HG02571 (cell line): ENCODE measurements at regions not wholly inside any gene's neighbourhood (a gene's known extent, or its start where the extent isn't known, plus 50 kb on each side); places are given as distances from the start of the nearest gene placed in this dataset.
"Not testable (repeated sequence)": the region's sequence is repeated elsewhere in the genome, so short reads cannot be mapped to it uniquely, and the experiment has no call there.

Source experiments
- ATAC-seq: cut with Tn5 transposase; IDR thresholded peaks from one replicate; pipeline ENCODE4 v1.9.1; 2021; ENCODE audit warnings: mild to moderate bottlenecking, moderate library complexity; ENCODE audit not compliant: unreplicated experiment

DNA sequence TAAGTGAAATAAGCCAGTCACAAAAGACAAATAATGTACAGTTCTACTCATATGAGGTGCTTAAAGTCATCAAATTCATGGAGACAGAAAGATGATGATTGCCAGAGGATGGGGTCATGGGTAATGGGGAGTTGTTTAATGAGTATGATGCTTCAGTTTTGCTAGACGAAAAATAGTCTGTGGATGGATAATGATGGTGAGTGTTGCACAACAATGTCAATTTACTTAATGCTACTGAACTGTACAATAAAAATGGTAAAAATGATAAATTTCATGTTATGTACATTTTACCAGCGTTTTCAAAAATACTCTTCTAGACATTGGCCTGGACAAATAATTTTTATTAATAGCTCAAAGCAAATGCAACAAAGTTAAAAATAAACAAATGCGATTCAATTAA is 118.5 kb upstream of the KYNU start:
- no peak for ATAC-seq

DNA sequence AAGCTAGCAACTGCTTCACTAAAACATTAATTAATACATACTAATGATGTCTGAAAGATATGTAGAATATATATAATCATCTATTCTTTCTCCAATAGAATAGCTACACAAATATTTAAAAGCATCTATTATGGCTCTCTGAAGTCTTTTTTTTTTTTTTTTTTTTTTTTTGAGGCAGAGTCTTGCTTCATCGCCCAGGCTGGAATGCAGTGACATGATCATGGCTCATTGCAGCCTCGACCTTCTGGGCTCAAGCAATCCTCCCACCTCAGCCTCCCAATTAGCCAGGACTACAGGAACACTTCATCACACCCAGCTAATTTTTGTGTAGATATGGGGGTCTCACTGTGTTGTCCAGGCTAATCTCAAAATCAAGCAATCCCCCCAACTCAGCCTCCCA is 120.4 kb upstream of the KYNU start:
- no peak for ATAC-seq

DNA sequence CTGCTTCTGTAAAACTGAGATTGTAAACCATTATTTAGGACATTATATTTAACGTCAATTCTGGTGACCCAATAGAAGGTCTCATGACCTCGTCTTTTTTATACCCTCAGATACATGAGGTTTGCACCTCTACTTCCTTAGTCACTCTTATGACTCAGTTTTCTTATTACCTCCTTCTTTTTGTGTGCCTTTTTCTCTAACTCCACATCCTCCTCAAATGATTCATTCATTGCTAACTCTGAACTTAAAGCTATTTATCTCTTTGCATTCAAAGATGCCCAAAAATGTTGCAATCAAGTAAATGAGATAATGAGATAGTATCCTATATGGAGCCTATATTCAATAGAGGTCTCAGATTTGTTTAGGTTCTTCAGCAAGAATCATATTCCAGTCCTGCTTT is 121.0 kb upstream of the KYNU start:
- no peak for ATAC-seq

DNA sequence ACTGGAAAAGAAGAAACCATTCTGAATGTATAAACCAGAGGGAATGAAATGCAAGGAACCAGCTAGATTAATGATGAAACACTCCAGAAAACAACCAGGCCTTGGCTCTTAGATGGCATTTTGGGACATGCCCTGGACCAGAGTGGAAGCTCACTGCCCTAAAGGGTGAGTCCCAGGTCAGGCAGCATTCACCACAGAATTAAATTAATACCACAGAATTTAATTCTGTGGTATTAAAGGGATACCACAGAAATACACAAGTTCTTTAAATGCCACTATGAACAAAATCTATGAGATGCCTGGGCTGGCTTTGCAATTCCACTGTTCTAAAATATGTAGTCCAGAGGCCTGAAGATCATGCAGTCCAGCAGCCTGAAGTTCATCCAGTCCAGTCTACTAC is 122.3 kb upstream of the KYNU start:
- ATAC-seq, result no peak

DNA sequence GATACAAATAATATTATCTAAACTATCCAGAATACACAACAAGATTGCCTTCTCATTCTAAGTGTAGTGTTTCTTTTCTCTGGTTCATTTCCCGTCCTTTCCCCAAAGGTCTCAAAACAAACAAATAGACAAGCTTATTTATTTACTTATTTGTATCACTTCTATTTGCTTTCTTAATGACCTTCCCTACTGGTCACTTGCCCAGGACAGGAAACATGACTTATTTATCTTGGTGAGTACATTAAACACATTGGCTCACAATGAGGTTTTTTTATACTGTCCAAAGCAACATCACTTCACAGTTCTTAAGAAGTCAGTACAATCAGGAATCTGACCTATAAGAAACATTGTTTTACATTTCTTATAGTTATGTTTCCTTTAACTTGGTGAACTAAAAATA is 123.3 kb upstream of the KYNU start:
- ATAC-seq, result no peak

DNA sequence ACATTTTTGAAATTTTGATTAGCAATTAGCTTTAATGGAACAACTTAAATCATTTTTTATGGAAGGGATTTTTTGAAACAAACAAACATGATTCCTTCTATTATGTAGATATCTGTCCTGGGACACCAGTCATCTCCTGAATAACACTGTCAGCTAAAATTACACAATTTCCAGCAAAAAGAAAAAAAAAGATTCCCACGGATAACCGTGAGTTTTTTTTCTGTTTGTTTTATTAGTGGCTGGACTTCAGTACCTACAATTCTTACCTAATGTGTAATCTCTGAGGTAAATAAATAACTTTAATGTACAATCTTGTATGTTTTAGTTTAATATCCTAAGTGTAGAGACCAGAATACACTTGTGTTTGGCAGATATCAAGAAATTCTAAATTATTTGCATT is 126.6 kb upstream of the KYNU start:
- no peak for ATAC-seq

DNA sequence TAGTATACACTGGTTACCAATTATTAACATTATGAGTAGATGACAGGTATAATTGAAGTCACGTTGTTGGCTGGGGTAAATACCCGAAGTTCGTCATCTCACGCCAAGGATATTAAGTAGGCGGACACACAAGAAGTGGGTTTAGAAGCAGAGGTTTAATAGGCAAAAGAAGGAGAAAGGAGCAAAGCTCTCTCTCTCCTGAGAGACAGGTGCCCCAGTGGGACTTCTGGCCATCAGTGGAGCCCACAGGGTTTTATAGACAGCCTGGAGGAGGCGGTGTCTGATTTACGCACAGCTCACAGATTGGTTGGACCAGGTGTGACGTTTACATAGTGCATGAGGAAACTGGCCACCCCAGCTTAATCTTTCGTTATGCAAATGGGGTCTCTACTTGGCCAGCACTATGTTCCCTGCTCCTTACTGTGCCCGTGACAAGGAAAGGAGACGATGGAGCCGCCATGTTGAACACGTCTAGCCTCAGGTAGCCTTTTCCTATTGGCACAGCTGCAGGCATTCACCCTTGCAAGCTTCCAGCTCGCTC is 128.8 kb upstream of the KYNU start:
- ATAC-seq, result no peak

DNA sequence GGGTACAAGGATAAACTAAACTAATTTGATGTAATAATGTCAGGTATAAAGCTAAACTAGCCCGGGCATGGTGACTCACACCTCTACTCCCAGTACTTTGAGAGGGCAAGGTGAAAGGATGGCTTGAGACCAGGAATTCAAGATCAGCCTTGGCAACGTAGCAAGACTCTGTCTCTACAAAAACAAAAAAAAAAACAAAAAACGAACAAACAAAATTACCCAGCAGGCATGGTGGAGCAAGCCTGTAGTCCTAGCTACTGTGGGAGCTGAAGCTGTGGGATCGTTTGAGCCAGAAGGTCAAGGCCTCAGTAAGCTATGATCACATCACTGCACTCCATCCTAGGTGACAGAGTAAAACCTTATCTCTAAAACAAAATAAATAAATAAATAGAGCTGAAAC is 131.8 kb upstream of the KYNU start:
- no peak for ATAC-seq

DNA sequence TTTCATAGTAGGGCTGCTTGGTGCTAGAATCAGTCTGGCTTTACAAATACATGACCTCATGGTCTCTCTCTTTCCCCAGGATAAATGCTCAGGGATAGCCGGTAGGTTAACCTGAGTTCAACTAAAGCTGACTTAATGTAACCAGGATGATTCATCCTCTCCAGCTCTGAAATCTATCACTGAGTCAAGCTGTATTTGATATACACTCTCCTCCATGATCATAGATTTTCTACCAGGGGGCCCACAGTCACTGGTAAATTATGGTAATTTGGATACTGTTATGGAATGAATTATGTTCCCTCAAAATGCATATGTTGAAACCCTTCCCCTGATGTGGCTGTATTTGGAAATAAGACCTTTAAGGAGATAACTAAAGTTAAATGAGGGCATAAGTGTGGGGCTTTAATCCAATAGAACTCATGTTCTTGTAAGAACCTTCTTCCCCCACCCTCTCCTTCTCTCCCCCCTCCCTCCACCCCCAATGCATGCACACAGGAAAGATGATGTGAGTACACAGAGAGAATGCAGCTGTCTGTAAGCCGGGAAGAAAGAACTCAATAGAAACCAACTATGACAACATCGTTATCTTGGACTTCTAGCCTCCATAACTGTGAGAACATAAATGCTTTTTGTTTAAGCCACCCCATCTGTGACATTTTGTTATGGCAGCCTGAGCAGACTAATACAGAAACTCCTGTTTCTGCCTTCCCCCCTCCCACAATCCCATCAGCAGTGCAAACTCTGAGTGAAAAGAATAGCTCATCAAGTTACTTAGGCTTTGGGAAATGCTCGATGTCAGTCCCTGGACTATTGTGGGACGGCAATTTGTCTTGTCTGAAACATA is 134.9 kb upstream of the KYNU start:
- peak; percentile 6 for ATAC-seq

DNA sequence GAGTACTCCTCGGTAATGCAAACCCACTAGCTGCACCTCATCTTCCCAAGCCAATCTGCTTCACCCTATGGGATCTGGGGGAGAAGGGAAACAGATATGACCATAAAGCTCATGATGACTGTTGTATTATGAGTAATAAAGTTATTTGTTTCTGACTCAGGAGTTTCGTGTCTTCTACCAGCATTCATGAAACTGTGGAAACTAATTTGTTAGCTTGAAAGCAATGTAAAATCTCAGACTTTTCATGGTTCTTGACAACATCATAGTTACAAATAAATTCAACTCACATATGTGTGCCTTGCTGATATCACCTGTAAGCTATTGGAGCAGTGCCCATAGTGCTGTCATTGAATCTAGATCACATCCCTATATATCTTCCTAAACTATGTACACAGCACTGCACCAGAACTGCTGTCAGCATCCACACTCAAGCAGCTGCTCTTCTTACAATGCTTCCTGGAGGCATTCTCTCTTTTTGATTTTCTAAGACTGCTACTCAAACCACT is 135.6 kb upstream of the KYNU start:
- ATAC-seq, result peak; percentile 56

DNA sequence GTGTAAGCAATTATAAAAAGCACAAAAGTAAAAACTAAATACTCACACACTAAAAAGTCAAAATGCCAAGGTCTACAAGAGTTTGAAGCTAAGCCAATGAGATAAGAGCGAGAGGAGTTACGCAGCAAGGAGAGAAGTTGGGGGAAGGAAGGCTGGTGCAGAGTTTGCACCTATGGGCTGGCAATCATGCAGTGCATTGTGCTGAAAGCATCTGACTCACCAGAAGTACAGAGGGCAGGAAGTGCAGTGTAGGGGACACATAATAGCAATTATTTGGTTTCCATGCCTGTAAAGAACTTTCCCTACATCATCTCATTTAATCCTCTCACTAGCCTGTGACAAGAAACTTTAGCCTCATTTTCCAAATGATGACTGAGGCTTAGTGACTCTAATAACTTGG is 142.7 kb upstream of the KYNU start:
- no peak for ATAC-seq

DNA sequence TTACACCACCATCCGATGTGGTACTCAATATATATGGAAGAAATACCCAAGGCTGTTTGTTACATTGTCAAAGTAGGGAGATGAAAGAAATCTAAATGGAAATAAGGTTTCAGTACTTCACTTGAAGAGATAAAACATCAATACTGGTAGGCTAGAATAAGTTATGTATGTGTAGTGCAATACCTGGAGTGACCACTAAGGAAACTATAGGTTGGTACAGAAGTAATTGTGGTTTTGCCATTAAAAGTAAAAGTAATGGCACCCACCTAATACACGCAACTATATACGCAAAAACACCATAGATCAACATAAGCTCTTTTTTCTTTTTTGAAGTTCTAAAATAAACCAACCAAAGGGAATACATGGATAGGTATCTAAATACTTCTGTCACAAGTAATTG is 143.2 kb upstream of the KYNU start:
- no peak for ATAC-seq

DNA sequence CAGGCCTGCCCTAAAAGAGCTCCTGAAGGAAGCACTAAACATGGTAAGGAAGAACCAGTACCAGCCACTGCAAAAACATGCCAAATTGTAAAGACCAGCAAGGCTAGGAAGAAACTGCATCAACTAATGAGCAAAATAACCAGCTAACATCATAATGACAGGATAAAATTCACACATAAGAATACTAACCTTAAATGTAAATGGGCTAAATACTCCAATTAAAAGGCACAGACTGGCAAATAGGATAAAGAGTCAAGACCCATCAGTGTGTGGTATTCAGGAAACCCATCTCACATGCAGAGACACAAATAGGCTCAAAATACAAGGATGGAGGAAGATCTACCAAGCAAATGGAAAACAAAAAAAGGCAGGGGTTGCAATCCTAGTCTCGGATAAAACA is 147.7 kb upstream of the KYNU start:
- ATAC-seq, result not testable (repeated sequence)

DNA sequence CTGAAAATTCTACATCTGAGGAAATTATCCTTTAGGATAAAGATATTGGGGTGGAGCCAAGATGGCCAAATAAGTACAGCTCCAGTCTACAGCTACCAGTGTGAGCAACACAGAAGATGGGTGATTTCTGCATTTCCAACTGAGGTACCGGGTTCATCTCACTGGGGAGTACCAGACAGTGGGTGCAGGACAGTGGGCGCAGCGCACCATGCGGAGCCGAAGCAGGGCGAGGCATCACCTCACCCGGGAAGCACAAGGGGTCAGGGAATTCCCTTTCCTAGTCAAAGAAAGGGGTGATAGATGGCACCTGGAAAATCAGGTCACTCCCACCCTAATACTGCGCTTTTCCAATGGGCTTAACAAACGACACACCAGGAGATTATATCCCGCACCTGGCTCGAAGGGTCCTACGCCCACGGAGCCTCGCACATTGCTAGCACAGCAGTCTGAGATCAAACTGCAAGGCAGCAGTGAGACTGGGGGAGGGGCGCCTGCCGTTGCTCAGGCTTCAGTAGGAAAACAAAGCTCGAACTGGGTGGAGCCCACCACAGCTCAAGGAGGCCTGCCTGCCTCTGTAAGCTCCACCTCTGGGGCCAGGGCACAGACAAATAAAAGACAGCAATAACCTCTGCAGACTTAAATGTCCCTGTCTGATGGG is 149.5 kb upstream of the KYNU start:
- not testable (repeated sequence) for ATAC-seq

DNA sequence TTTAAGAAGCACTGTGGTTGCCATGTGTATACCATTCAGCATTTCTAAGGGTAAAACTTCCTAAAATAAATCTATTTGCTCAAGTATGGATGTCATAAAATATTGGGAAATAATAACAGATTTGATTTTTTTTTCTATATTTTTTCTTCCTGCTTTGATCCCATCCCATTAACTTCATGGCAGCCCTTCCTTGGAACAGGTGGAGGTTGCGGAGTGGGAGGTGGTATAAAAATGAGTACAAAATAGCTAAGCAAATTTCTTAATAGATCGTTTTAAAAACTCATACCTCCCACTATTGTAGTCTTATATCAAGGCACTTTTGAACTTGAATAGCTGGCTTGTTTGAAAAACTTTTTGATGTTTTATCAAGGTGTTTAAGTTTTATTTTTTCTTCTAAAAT is 152.1 kb upstream of the KYNU start:
- ATAC-seq, result no peak

DNA sequence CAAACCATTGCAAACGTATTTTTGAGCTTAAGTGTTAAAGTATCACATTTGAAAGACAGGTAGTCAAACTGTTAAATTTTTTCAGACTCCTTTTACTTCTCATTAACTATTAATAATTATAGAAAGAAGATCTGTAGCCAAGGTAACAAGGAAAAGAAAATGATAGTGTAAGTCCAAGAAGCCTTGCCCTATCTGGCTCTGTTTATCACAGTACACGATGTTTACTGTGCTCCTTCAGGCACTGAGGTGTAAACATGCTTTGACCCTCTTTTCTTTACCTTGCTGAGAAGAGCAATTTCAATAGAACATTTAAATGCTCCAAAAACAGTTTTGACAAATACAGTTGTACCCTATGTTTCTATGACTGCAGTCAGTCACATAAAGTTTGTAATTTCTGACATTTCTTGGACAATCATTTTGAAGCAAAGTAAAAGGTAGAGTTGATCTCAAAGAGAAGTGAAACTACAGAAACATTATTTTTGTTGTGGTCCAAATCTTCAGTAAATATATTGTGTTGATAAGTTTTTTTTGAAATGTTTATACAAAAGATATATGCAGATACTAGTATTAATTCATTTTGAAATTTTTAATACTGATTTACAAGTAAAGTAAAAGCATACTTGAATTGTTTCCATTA is 152.6 kb upstream of the KYNU start:
- ATAC-seq, result no peak

DNA sequence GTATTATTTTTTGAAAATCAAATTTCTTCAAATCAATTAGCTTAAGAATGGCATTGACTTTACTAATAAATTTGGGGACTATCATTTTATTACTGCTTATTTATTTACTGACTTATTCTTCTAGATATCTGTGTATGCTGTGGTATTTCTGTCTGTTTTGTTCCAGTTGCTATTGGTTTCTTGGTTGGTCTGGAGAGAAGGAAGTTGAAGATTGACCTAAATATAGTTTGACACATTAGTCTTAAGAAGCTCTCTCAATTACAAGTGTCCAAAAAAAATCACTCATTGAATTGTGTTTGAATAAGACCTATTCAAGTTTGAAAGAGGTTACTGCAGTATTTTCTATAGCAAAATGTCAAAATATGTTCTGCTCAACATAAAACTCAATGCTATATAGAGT is 153.3 kb upstream of the KYNU start:
- ATAC-seq, result no peak

DNA sequence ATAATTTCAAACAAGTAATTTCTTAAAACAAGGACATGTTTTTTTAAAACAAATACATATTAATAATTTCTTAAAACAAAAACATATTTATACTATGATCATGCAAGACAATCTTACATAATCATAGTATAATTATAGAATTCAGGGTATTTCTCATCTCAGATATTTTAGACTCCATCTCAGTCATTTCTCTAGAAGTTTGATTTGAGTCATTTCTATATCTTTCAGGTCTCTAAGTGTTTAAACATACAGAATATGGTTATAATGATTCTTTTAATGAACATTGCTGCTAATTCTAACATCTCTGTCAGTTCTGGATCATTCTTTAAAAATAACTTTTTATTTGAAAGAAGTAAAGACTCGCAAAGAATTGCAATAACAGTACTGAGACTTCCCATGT is 154.2 kb upstream of the KYNU start:
- no peak for ATAC-seq

DNA sequence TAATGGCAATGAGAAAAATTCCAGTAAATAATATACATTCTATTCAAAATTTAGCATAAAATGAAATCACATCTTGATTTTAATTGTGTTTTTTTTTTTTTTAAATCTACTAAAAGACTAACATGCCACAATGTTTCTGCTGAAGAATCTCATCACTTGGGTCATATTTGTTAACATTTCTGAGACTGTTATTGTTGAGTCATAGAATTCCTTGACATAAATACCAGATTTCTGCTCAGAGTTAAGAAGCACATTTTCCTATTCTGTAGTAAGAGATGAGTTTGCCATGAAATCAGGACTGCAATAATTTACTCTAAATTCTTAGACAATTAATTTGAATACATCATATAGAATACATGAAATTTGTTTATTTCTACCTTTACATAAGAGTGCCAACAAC is 154.9 kb upstream of the KYNU start:
- ATAC-seq, result no peak

DNA sequence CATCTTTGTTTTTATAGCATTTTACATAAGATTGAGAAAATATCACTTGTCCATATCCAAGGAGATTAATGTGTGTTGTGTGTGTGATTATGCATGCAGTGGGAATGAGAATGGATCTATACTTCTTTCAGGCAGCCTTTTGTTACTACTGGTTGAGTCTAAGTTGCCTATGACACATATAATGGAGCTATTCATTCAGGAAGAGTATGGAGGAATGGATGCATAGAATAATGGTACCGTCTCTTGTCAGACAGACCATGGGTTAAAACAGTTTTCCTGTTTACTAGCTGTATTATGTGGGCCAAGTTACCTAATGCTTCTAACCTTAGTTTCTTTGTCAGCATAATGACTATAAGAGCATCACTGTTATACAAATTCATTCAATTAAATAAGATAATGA is 155.4 kb upstream of the KYNU start:
- no peak for ATAC-seq

DNA sequence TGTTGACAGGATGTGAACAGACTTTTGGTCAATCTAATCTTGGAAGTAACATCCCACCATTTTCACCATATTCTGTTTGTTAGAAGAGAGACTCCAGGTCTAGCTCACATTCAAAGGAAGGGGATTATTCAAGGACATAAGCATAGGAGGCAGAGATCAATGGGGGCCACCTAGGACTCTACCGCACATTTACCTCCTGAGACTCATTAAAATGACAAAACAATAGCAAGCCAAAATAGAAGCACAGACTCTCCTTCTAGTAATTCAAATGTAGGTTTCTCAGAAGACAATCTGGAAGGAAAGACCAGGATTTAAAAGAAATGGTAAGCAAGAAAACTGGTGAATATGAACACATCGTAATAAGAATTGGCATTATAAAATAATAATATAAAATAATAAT is 156.4 kb upstream of the KYNU start:
- no peak for ATAC-seq
